ENCODE measurements at regions not wholly inside any gene's neighbourhood (a gene's known extent, or its start where the extent isn't known, plus 50 kb on each side); places are given as distances from the start of the nearest gene placed in this dataset.

DNA sequence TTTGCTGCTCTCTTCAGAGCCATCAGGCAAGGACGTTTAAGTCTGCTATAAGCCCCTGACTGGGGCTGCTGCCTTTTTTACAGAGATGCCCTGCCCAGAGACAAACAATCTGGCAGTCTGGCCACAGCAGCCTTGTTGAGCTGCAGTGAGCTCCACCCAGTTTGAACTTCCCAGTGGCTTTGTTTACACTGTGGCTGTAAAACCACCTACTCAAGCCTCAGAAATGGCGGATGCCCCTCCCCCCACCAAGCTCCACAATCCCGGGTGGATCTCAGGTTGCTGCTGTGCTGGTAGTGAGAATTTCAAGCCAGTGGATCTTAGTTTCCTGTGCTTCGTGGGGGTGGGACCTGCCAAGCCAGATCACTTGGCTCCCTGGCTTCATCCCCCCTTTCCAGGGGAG lies 59.7 kb upstream of the SNCAIP start:
- Histone ChIP-seq H3K9ac (ENCODE audit: low read depth in 1 of 2, low read length in 2 of 2) (no peak overlapping the region), H3K27me3 (ENCODE audit: control insufficient read depth in 2 of 2, insufficient read depth in 2 of 2, low read length in 2 of 2) (no peaks in the 10 kb centered on the region), H3K36me3 (ENCODE audit: control insufficient read depth in 2 of 2, insufficient read depth in 2 of 2, low read length in 2 of 2) (no peaks in the 10 kb centered on the region), H3K4me1 (ENCODE audit: control insufficient read depth in 2 of 2, insufficient read depth in 2 of 2, low read length in 2 of 2) (peaks cover 3% of the 10 kb centered on the region in 2 donors), H3K9me3 (ENCODE audit: control insufficient read depth in 2 of 2, low read length in 2 of 2) (peaks cover 0 to 3% of the 10 kb centered on the region in 2 donors), H3K4me3 (ENCODE audit: low read length in 2 of 2) (no peak overlapping the region), H3K27ac (ENCODE audit: low read depth in 2 of 2, low read length in 2 of 2) (no peak overlapping the region)

DNA sequence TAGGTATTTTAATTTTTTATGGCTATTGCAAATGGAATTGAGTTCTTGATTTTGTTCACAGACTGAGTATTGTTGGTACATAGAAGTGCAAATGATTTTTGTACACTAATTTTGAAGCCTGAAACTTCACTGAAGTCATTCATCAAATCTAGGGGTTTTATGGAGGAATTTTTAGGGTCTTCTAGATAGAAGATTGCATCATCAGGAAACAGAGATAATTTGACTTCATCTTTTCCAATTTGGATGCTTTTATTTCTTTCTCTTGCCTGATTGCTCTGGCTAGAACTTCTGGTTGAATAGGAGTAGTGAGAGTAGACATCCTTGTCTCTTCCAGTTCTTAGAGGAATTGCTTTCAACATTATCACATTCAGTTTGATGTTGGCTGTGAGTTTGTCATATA lies 58.2 kb upstream of the SNCAIP start:
- Histone ChIP-seq H3K36me3 (ENCODE audit: control insufficient read depth in 2 of 2, insufficient read depth in 2 of 2, low read length in 2 of 2) (no peaks in the 10 kb centered on the region), H3K4me3 (ENCODE audit: low read length in 2 of 2) (no peak overlapping the region), H3K27me3 (ENCODE audit: control insufficient read depth in 2 of 2, insufficient read depth in 2 of 2, low read length in 2 of 2) (no peaks in the 10 kb centered on the region), H3K9me3 (ENCODE audit: control insufficient read depth in 2 of 2, low read length in 2 of 2) (peaks cover 0 to 3% of the 10 kb centered on the region in 2 donors), H3K9ac (ENCODE audit: low read depth in 1 of 2, low read length in 2 of 2) (no peak overlapping the region), H3K27ac (ENCODE audit: low read depth in 2 of 2, low read length in 2 of 2) (no peak overlapping the region), H3K4me1 (ENCODE audit: control insufficient read depth in 2 of 2, insufficient read depth in 2 of 2, low read length in 2 of 2) (peaks cover 3% of the 10 kb centered on the region in 2 donors)

GRCh38 chr5:122256388-122256787 lies 55.6 kb upstream of the SNCAIP start:
- Histone ChIP-seq H3K4me3 (ENCODE audit: low read length in 2 of 2) (no peak overlapping the region), H3K36me3 (ENCODE audit: control insufficient read depth in 2 of 2, insufficient read depth in 2 of 2, low read length in 2 of 2) (no peaks in the 10 kb centered on the region), H3K27ac (ENCODE audit: low read depth in 2 of 2, low read length in 2 of 2) (no peak overlapping the region), H3K27me3 (ENCODE audit: control insufficient read depth in 2 of 2, insufficient read depth in 2 of 2, low read length in 2 of 2) (no peaks in the 10 kb centered on the region), H3K9ac (ENCODE audit: low read depth in 1 of 2, low read length in 2 of 2) (no peak overlapping the region), H3K9me3 (ENCODE audit: control insufficient read depth in 2 of 2, low read length in 2 of 2) (peaks cover 0 to 3% of the 10 kb centered on the region in 2 donors), H3K4me1 (ENCODE audit: control insufficient read depth in 2 of 2, insufficient read depth in 2 of 2, low read length in 2 of 2) (peaks cover 3% of the 10 kb centered on the region in 2 donors)

DNA sequence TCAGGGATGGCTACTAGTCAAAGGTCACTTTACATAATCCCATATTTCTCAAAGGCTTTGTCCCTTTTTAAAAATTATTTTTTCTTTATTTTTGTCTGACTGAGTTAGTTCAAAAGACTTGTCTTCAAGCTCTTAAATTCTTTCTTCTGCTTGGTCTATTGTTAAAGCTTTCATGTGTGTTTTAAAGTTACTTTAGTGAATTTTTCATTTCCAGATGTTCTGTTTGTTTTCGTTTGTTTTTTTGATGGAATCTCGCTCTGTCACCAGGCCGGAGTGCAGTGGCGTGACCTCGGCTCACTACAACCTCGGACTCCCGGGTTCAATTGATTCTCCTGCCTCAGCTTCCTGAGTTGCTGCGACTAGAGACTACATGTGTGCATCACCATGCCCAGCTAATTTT lies 55.0 kb upstream of the SNCAIP start:
- no peak overlapping the region for H3K4me3 ChIP-seq (ENCODE audit: low read length in 2 of 2)
- H3K27ac ChIP-seq (ENCODE audit: low read depth in 2 of 2, low read length in 2 of 2): no peak overlapping the region
- H3K9me3 ChIP-seq (ENCODE audit: control insufficient read depth in 2 of 2, low read length in 2 of 2): peaks cover 0 to 3% of the 10 kb centered on the region in 2 donors
- no peaks in the 10 kb centered on the region for H3K27me3 ChIP-seq (ENCODE audit: control insufficient read depth in 2 of 2, insufficient read depth in 2 of 2, low read length in 2 of 2)
- peaks cover 2% of the 10 kb centered on the region in 2 donors for H3K4me1 ChIP-seq (ENCODE audit: control insufficient read depth in 2 of 2, insufficient read depth in 2 of 2, low read length in 2 of 2)
- H3K36me3 ChIP-seq (ENCODE audit: control insufficient read depth in 2 of 2, insufficient read depth in 2 of 2, low read length in 2 of 2): no peaks in the 10 kb centered on the region
- H3K9ac ChIP-seq (ENCODE audit: low read depth in 1 of 2, low read length in 2 of 2): no peak overlapping the region

- Histone ChIP-seq H3K9ac (ENCODE audit: low read depth in 1 of 2, low read length in 2 of 2) (no peak overlapping the region), H3K27me3 (ENCODE audit: control insufficient read depth in 2 of 2, insufficient read depth in 2 of 2, low read length in 2 of 2) (no peaks in the 10 kb centered on the region)
Measured at GRCh38 chr5:122258241-122258640, 53.8 kb upstream of the SNCAIP start.

GRCh38 chr5:122258840-122259239 lies 53.2 kb upstream of the SNCAIP start:
- Histone ChIP-seq H3K27ac (ENCODE audit: low read depth in 2 of 2, low read length in 2 of 2) (no peak overlapping the region), H3K27me3 (ENCODE audit: control insufficient read depth in 2 of 2, insufficient read depth in 2 of 2, low read length in 2 of 2) (no peaks in the 10 kb centered on the region), H3K4me3 (ENCODE audit: low read length in 2 of 2) (no peak overlapping the region), H3K36me3 (ENCODE audit: control insufficient read depth in 2 of 2, insufficient read depth in 2 of 2, low read length in 2 of 2) (no peaks in the 10 kb centered on the region), H3K9ac (ENCODE audit: low read depth in 1 of 2, low read length in 2 of 2) (no peak overlapping the region), H3K4me1 (ENCODE audit: control insufficient read depth in 2 of 2, insufficient read depth in 2 of 2, low read length in 2 of 2) (no peaks in the 10 kb centered on the region), H3K9me3 (ENCODE audit: control insufficient read depth in 2 of 2, low read length in 2 of 2) (peaks cover 0 to 3% of the 10 kb centered on the region in 2 donors)

More at GRCh38 chr5:122258241-122258640, 53.8 kb upstream of the SNCAIP start:
- Histone ChIP-seq H3K27ac (ENCODE audit: low read depth in 2 of 2, low read length in 2 of 2) (no peak overlapping the region), H3K9me3 (ENCODE audit: control insufficient read depth in 2 of 2, low read length in 2 of 2) (peaks cover 0 to 3% of the 10 kb centered on the region in 2 donors), H3K4me3 (ENCODE audit: low read length in 2 of 2) (no peak overlapping the region), H3K36me3 (ENCODE audit: control insufficient read depth in 2 of 2, insufficient read depth in 2 of 2, low read length in 2 of 2) (no peaks in the 10 kb centered on the region), H3K4me1 (ENCODE audit: control insufficient read depth in 2 of 2, insufficient read depth in 2 of 2, low read length in 2 of 2) (no peaks in the 10 kb centered on the region)

GRCh38 chr5:122259995-122260394 lies 52.0 kb upstream of the SNCAIP start:
- H3K27me3 ChIP-seq (ENCODE audit: control insufficient read depth in 2 of 2, insufficient read depth in 2 of 2, low read length in 2 of 2): no peaks in the 10 kb centered on the region
- no peak overlapping the region for H3K9ac ChIP-seq (ENCODE audit: low read depth in 1 of 2, low read length in 2 of 2)
- no peaks in the 10 kb centered on the region for H3K36me3 ChIP-seq (ENCODE audit: control insufficient read depth in 2 of 2, insufficient read depth in 2 of 2, low read length in 2 of 2)
- H3K9me3 ChIP-seq (ENCODE audit: control insufficient read depth in 2 of 2, low read length in 2 of 2): peaks cover 0 to 3% of the 10 kb centered on the region in 2 donors
- H3K4me1 ChIP-seq (ENCODE audit: control insufficient read depth in 2 of 2, insufficient read depth in 2 of 2, low read length in 2 of 2): no peaks in the 10 kb centered on the region
- H3K27ac ChIP-seq (ENCODE audit: low read depth in 2 of 2, low read length in 2 of 2): no peak overlapping the region
- H3K4me3 ChIP-seq (ENCODE audit: low read length in 2 of 2): no peak overlapping the region

GRCh38 chr5:122262103-122262502 lies 49.9 kb upstream of the SNCAIP start:
- H3K36me3 ChIP-seq (ENCODE audit: control insufficient read depth in 2 of 2, insufficient read depth in 2 of 2, low read length in 2 of 2): no peaks in the 10 kb centered on the region
- H3K9me3 ChIP-seq (ENCODE audit: control insufficient read depth in 2 of 2, low read length in 2 of 2): no peaks in the 10 kb centered on the region
- no peak overlapping the region for H3K9ac ChIP-seq (ENCODE audit: low read depth in 1 of 2, low read length in 2 of 2)
- H3K4me3 ChIP-seq (ENCODE audit: low read length in 2 of 2): no peak overlapping the region
- no peaks in the 10 kb centered on the region for H3K4me1 ChIP-seq (ENCODE audit: control insufficient read depth in 2 of 2, insufficient read depth in 2 of 2, low read length in 2 of 2)
- no peak overlapping the region for H3K27ac ChIP-seq (ENCODE audit: low read depth in 2 of 2, low read length in 2 of 2)
- H3K27me3 ChIP-seq (ENCODE audit: control insufficient read depth in 2 of 2, insufficient read depth in 2 of 2, low read length in 2 of 2): no peaks in the 10 kb centered on the region
